ENCODE measurements at regions not wholly inside any gene's neighbourhood (a gene's known extent, or its start where the extent isn't known, plus 50 kb on each side); places are given as distances from the start of the nearest gene placed in this dataset.
A peak's percentile ranks its signal among the peaks of the same experiment; 100 is the strongest.

- H3K9me3 Mint-ChIP-seq, result no peaks in the 10 kb centered on the region
- H3K36me3 Mint-ChIP-seq (ENCODE audit: low read depth), result 0 out of 2 replicates have a peak, but pooled peaks cover 3% of the 10 kb centered on the region
- H3K27ac Mint-ChIP-seq, result peak overlapping the region; percentile 18; the same call in 1 of the 2 replicates
- no peaks in the 10 kb centered on the region for H3K27me3 Mint-ChIP-seq (ENCODE audit: insufficient read depth)
- peaks cover 52% of the 10 kb centered on the region for H3K4me1 Mint-ChIP-seq (ENCODE audit: low read depth)
- no peak overlapping the region for H3K4me3 Mint-ChIP-seq
- DNase-seq, result no peak
- no peak for TF ChIP-seq CTCF (IDR thresholded peaks at IDR 0.05)
Measured at GRCh38 chr10:4546500-4546899, 279.5 kb upstream of the AKR1E2 start.

GRCh38 chr10:4545062-4545461 lies 280.9 kb upstream of the AKR1E2 start:
- no peak for TF ChIP-seq CTCF (IDR thresholded peaks at IDR 0.05)

GRCh38 chr10:4543938-4544533 lies 282.0 kb upstream of the AKR1E2 start:
- Mint-ChIP-seq H3K36me3 (ENCODE audit: low read depth) (peaks cover 7% of the 10 kb centered on the region; the same call in 1 of the 2 replicates), H3K4me1 (ENCODE audit: low read depth) (peaks cover 60% of the 10 kb centered on the region), H3K9me3 (peaks cover under 1% of the 10 kb centered on the region; the same call in 1 of the 2 replicates), H3K27ac (peak overlapping the region; percentile 84), H3K27me3 (ENCODE audit: insufficient read depth) (no peaks in the 10 kb centered on the region), H3K4me3 (peak overlapping the region; percentile 72)
- DNase-seq, result peak; percentile 3
- no peak for TF ChIP-seq CTCF (IDR thresholded peaks at IDR 0.05)

More at GRCh38 chr10:4545062-4545461, 280.9 kb upstream of the AKR1E2 start:
- Mint-ChIP-seq H3K36me3 (ENCODE audit: low read depth) (peaks cover 3% of the 10 kb centered on the region; the same call in 1 of the 2 replicates), H3K27ac (peak overlapping the region; percentile 66; the same call in 1 of the 2 replicates), H3K4me1 (ENCODE audit: low read depth) (peaks cover 65% of the 10 kb centered on the region), H3K9me3 (no peaks in the 10 kb centered on the region), H3K27me3 (ENCODE audit: insufficient read depth) (no peaks in the 10 kb centered on the region), H3K4me3 (peak overlapping the region; percentile 45; the same call in 1 of the 2 replicates)
- peak; percentile 35 for DNase-seq

GRCh38 chr10:4541292-4541691 lies 284.7 kb upstream of the AKR1E2 start:
- peak; percentile 62 for TF ChIP-seq CTCF (IDR thresholded peaks at IDR 0.05)
- peak overlapping the region; percentile 93 for H3K27ac Mint-ChIP-seq

GRCh38 chr10:4538016-4538415 lies 288.0 kb upstream of the AKR1E2 start:
- Mint-ChIP-seq H3K9me3 (peaks cover 21% of the 10 kb centered on the region), H3K4me3 (no peak overlapping the region), H3K27me3 (ENCODE audit: insufficient read depth) (no peaks in the 10 kb centered on the region), H3K4me1 (ENCODE audit: low read depth) (peaks cover 37% of the 10 kb centered on the region), H3K36me3 (ENCODE audit: low read depth) (peaks cover 29% of the 10 kb centered on the region), H3K27ac (no peak overlapping the region)
- no peak for TF ChIP-seq CTCF (IDR thresholded peaks at IDR 0.05)
- DNase-seq, result no peak

More at GRCh38 chr10:4541292-4541691, 284.7 kb upstream of the AKR1E2 start:
- no peak overlapping the region for H3K4me3 Mint-ChIP-seq
- DNase-seq, result peak; percentile 96
- H3K4me1 Mint-ChIP-seq (ENCODE audit: low read depth), result peaks cover 53% of the 10 kb centered on the region
- peaks cover 19% of the 10 kb centered on the region for H3K9me3 Mint-ChIP-seq
- peaks cover 31% of the 10 kb centered on the region for H3K36me3 Mint-ChIP-seq (ENCODE audit: low read depth)
- no peaks in the 10 kb centered on the region for H3K27me3 Mint-ChIP-seq (ENCODE audit: insufficient read depth)

Data from HFFc6 (cell line).